Endodermal cell (in vitro differentiated cells): ENCODE measurements at regions not wholly inside any gene's neighbourhood (a gene's known extent, or its start where the extent isn't known, plus 50 kb on each side); places are given as distances from the start of the nearest gene placed in this dataset.

Experiments
- DNase-seq: peaks from one replicate; pipeline ENCODE4 v3.0.0-alpha.2; 2017
- H3K27ac ChIP-seq: 2 replicates; pipeline ENCODE4 v1.5.1; 2013; ENCODE audit warnings: mild to moderate bottlenecking, low read depth, low read length, moderate library complexity
- H3K27me3 ChIP-seq: 2 replicates; pipeline ENCODE4 v1.6.1; 2013; ENCODE audit warnings: mild to moderate bottlenecking, low read length, moderate library complexity; ENCODE audit not compliant: insufficient read depth, control insufficient read depth, poor library complexity, severe bottlenecking
- H3K36me3 ChIP-seq: 2 replicates; pipeline ENCODE4 v1.7.0; 2013; ENCODE audit warnings: mild to moderate bottlenecking, low read length, moderate library complexity; ENCODE audit not compliant: control insufficient read depth, insufficient read depth
- H3K4me1 ChIP-seq: one replicate; pipeline ENCODE4 v1.7.0; 2013; ENCODE audit warnings: low read length; ENCODE audit not compliant: control insufficient read depth, insufficient read depth
- H3K4me3 ChIP-seq: 2 replicates; pipeline ENCODE4 v1.5.1; 2013; ENCODE audit warnings: mild to moderate bottlenecking, low read length, moderate library complexity
- H3K9ac ChIP-seq: 2 replicates; pipeline ENCODE4 v1.6.1; 2013; ENCODE audit warnings: mild to moderate bottlenecking, low read length, moderate library complexity; ENCODE audit not compliant: poor library complexity, severe bottlenecking; ENCODE audit errors: extremely low read depth
- H3K9me3 ChIP-seq: 2 replicates; pipeline ENCODE4 v1.6.1; 2013; ENCODE audit warnings: mild to moderate bottlenecking, low read length, moderate library complexity; ENCODE audit not compliant: control insufficient read depth
- H3K27ac Mint-ChIP-seq: 2 replicates; pipeline ENCODE4 v1.8.0; 2020; ENCODE audit warnings: mixed read lengths
- H3K27me3 Mint-ChIP-seq: 2 replicates; pipeline ENCODE4 v1.8.0; 2021; ENCODE audit warnings: mild to moderate bottlenecking, mixed read lengths; ENCODE audit not compliant: insufficient read depth
- H3K36me3 Mint-ChIP-seq: 2 replicates; pipeline ENCODE4 v1.8.0; 2020; ENCODE audit warnings: low read depth, mixed read lengths
- H3K4me1 Mint-ChIP-seq: 2 replicates; pipeline ENCODE4 v1.8.0; 2020; ENCODE audit warnings: mixed read lengths
- H3K4me3 Mint-ChIP-seq: 2 replicates; pipeline ENCODE4 v1.8.0; 2020; ENCODE audit warnings: mild to moderate bottlenecking, moderate library complexity, mixed read lengths
- H3K9me3 Mint-ChIP-seq: 2 replicates; pipeline ENCODE4 v1.8.0; 2020; ENCODE audit warnings: mild to moderate bottlenecking, mixed read lengths
- CTCF ChIP-seq: fragments of 200-600 bp; sonication (generic); conservative IDR thresholded peaks from 2 replicates; pipeline ENCODE4 v1.5.0; 2021; ENCODE audit warnings: antibody characterized with exemption, mild to moderate bottlenecking
- WGBS, 2 experiments: methylation state at CpG; one replicate each; pipeline versions ENCODE4 v1.1.5 to v1.1.7; 2013; ENCODE audit warnings: missing lambda C conversion rate in 2 of 2, mixed read lengths in 1 of 2; ENCODE audit not compliant: insufficient coverage in 1 of 2, insufficient read length in 1 of 2; 5-methylcytosine and 5-hydroxymethylcytosine counted together

DNA sequence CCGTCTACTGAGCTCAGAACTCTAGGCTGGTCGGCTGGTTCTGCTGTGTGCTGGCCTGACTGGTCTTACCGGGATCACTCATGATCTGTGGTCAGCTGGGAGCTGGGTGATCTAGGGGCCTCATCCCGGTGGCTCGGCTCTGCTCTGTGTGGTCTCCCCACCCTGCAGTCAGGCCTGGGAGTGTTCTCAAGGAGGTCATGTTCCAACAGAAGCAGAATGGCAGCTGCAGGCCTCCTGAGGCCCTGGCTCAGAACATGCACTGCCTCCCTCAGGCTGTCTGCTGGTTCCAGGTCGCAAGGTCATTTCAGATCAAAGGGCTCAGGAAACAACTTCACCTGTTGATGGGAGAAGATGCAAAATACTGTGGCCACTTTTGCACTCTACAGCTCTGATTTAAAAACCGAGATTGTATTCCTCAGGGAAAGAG lies 81.1 kb upstream of the RFX8 start:
- no peak overlapping the region for H3K27ac Mint-ChIP-seq
- H3K4me3 Mint-ChIP-seq: no peak overlapping the region
- WGBS, 2 experiments: 85 to 88% methylated on average over 7 of the region's 7 CpGs

GRCh38 chr2:101551336-101551888 lies 76.5 kb upstream of the RFX8 start:
- 90 to 95% methylated on average over 2 to 5 of the region's 5 CpGs for WGBS, 2 experiments
- no peaks in the 10 kb centered on the region for H3K27me3 Mint-ChIP-seq
- no peak for TF ChIP-seq CTCF
- no peaks in the 10 kb centered on the region for H3K27me3 ChIP-seq
- H3K4me1 Mint-ChIP-seq: no peaks in the 10 kb centered on the region
- no peak for DNase-seq
- H3K4me3 Mint-ChIP-seq: no peak overlapping the region
- no peak overlapping the region for H3K4me3 ChIP-seq
- H3K9me3 Mint-ChIP-seq: no peaks in the 10 kb centered on the region
- H3K4me1 ChIP-seq: no peaks in the 10 kb centered on the region
- H3K27ac ChIP-seq: no peak overlapping the region
- H3K36me3 Mint-ChIP-seq: no peaks in the 10 kb centered on the region
- no peaks in the 10 kb centered on the region for H3K9me3 ChIP-seq
- H3K36me3 ChIP-seq: no peaks in the 10 kb centered on the region
- no peak overlapping the region for H3K9ac ChIP-seq
- H3K27ac Mint-ChIP-seq: no peak overlapping the region

More for the DNA sequence above, 81.1 kb upstream of the RFX8 start:
- DNase-seq: no peak
- no peaks in the 10 kb centered on the region for H3K36me3 ChIP-seq
- H3K9ac ChIP-seq: no peak overlapping the region
- H3K27me3 ChIP-seq: no peaks in the 10 kb centered on the region
- H3K9me3 Mint-ChIP-seq: no peaks in the 10 kb centered on the region
- peaks cover 6% of the 10 kb centered on the region for H3K27me3 Mint-ChIP-seq
- H3K4me1 ChIP-seq: no peaks in the 10 kb centered on the region
- H3K4me1 Mint-ChIP-seq: no peaks in the 10 kb centered on the region
- TF ChIP-seq CTCF: no peak
- H3K9me3 ChIP-seq: no peaks in the 10 kb centered on the region
- H3K27ac ChIP-seq: no peak overlapping the region
- no peak overlapping the region for H3K4me3 ChIP-seq
- H3K36me3 Mint-ChIP-seq: no peaks in the 10 kb centered on the region

GRCh38 chr2:101550555-101550954 lies 75.6 kb upstream of the RFX8 start:
- Histone ChIP-seq H3K27me3 (no peaks in the 10 kb centered on the region), H3K4me1 (no peaks in the 10 kb centered on the region), H3K4me3 (no peak overlapping the region), H3K27ac (no peak overlapping the region), H3K9ac (no peak overlapping the region), H3K9me3 (no peaks in the 10 kb centered on the region), H3K36me3 (no peaks in the 10 kb centered on the region)
- no peak for DNase-seq
- 83 to 99% methylated on average over 1 to 3 of the region's 3 CpGs for WGBS, 2 experiments
- H3K4me1 Mint-ChIP-seq: no peaks in the 10 kb centered on the region
- no peak overlapping the region for H3K27ac Mint-ChIP-seq
- no peaks in the 10 kb centered on the region for H3K9me3 Mint-ChIP-seq
- TF ChIP-seq CTCF: no peak
- no peaks in the 10 kb centered on the region for H3K27me3 Mint-ChIP-seq
- no peaks in the 10 kb centered on the region for H3K36me3 Mint-ChIP-seq
- no peak overlapping the region for H3K4me3 Mint-ChIP-seq
